Bronchial epithelial cell (primary cell): ENCODE measurements at regions not wholly inside any gene's neighbourhood (a gene's known extent, or its start where the extent isn't known, plus 50 kb on each side); places are given as distances from the start of the nearest gene placed in this dataset.

Experiments used
- DNase-seq: peaks from one replicate; pipeline ENCODE4 v3.0.0-alpha.2; 2010; ENCODE audit warnings: low read depth
- FAIRE-seq: peaks from 2 replicates; lab custom pipeline; 2011; peaks lifted over from hg19 to GRCh38; lab: Jason Lieb, UNC
- H3K27me3 ChIP-seq: 2 replicates; pipeline ENCODE4 v1.5.1; 2011; ENCODE audit warnings: low read length; ENCODE audit not compliant: control insufficient read depth, insufficient read depth
- H3K36me3 ChIP-seq: 2 replicates; pipeline ENCODE4 v1.5.1; 2011; ENCODE audit warnings: low read length; ENCODE audit not compliant: control insufficient read depth, insufficient read depth
- H3K4me3 ChIP-seq: 2 replicates; pipeline ENCODE4 v1.5.1; 2011; ENCODE audit warnings: mild to moderate bottlenecking, low read depth, low read length, control low read depth
- CTCF ChIP-seq: IDR thresholded peaks from 2 replicates; pipeline ENCODE4 v1.5.1; 2011; ENCODE audit warnings: mild to moderate bottlenecking, moderate library complexity, low read length, control low read depth, inconsistent platforms; ENCODE audit not compliant: insufficient read depth, severe bottlenecking

DNA sequence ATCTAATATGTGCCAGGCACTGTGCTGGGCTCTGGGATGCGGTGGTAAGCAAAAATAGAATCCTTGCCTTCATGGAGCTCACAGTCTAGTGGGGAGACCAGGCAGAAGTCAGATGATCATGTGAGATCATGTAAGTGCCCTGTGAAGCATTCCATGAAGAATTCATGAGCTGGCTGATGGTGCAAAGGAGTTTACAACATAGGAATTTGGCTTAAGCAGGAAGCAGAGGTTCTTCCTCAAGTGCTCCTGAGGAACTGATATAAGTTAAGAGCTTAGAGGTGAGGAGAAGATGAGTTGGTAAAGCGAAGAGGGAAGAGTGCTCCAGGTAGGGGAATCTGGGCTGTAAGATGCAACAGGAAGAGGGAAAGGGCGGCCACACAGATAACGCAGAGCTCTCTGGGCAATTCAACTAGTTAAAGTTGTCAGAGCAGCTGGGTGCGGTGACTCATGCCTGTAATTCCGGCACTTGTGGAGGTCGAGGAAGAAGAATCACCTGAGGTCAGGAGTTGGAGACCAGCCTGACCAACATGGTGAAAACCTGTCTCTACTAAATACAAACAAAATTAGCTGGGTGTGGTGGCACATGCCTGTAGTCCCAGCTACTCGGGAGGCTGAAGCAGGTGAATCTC is 78.5 kb upstream of the SPATA31D4 start:
- DNase-seq (peak; percentile 34), FAIRE-seq (no peak)
- no peak overlapping the region for H3K4me3 ChIP-seq
- no peak for TF ChIP-seq CTCF
- H3K36me3 ChIP-seq = no peaks in the 10 kb centered on the region
- H3K27me3 ChIP-seq = no peaks in the 10 kb centered on the region

DNA sequence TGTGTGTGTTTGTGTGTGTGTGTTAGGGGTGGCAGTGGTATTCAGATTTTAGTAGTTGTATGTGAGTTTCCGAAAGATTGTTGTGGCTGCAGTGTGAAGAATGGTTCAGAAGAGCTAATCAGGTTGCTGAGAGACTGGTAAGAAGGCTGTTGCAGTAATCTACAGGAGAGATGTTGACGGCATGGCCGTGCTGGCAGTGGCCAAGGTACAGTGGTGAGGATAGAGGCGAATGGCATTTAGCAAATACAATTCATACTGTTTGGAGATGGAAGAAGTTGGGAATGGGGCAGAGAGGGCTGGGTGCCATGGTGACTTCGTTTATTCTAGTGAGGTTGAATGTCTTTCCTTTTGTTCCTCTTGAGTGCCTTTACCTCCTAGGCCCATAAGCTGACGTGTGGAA is 77.5 kb upstream of the SPATA31D4 start:
- Histone ChIP-seq H3K4me3 (no peak overlapping the region), H3K36me3 (no peaks in the 10 kb centered on the region), H3K27me3 (no peaks in the 10 kb centered on the region)
- FAIRE-seq (no peak), DNase-seq (no peak)
- TF ChIP-seq CTCF = no peak

DNA sequence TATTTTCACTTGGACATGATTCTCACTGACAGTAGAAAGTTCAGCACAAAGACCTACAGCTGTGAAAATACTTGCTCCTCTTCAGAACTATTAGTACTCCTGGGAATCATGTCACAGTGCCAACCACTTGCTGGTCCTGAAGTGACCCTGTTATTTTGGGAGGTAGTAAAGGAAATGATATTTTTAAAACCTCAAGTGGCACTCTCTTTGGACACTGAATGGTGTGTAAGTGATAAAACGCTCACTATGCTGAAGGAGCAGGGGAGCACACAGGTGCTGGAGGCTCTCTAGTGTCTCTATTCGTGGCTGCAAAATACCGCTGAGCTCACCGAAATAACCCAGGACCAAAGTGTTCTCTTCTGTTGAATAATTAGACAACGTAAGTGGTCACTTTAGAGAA is 76.9 kb upstream of the SPATA31D4 start:
- H3K4me3 ChIP-seq = no peak overlapping the region
- DNase-seq (no peak), FAIRE-seq (no peak)
- no peaks in the 10 kb centered on the region for H3K36me3 ChIP-seq
- no peaks in the 10 kb centered on the region for H3K27me3 ChIP-seq
- TF ChIP-seq CTCF = no peak

DNA sequence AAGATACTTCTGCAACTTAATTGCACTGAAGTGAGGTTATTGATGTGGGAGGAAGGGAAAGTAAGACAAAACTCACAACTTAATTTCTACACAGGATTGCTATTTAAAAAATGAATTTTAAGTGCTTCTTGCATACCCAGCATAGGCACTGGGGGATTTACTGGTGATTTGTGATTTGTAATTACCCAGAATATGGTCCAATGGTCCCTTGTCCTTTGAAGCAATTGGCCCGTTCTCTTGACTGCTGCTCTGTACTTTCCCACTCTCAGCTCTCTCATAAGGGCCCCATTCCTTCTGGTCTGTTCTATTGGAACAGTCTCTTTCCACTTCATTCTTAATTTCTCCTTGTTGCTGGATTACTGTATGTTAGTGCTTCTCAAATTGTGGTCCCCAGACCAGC is 75.4 kb upstream of the SPATA31D4 start:
- no peak for FAIRE-seq
- DNase-seq = no peak
- Histone ChIP-seq H3K27me3 (no peaks in the 10 kb centered on the region), H3K36me3 (no peaks in the 10 kb centered on the region), H3K4me3 (no peak overlapping the region)
- TF ChIP-seq CTCF = no peak

GRCh38 chr9:81855538-81855937 is 72.7 kb upstream of the SPATA31D4 start:
- no peaks in the 10 kb centered on the region for H3K36me3 ChIP-seq
- no peak for TF ChIP-seq CTCF
- FAIRE-seq (no peak), DNase-seq (peak; percentile 49)
- no peaks in the 10 kb centered on the region for H3K27me3 ChIP-seq
- H3K4me3 ChIP-seq = no peak overlapping the region

GRCh38 chr9:81858657-81859430 is 69.4 kb upstream of the SPATA31D4 start:
- no peak for TF ChIP-seq CTCF
- Histone ChIP-seq H3K36me3 (no peaks in the 10 kb centered on the region), H3K27me3 (no peaks in the 10 kb centered on the region), H3K4me3 (no peak overlapping the region)
- FAIRE-seq = no peak
- no peak for DNase-seq
